GM06990 (cell line): ENCODE measurements at regions not wholly inside any gene's neighbourhood (a gene's known extent, or its start where the extent isn't known, plus 50 kb on each side); places are given as distances from the start of the nearest gene placed in this dataset.

ENCODE experiments used
- DNase-seq: peaks from one replicate; pipeline ENCODE4 v3.0.0-alpha.2; 2011; ENCODE audit not compliant: insufficient read length; ENCODE audit errors: extremely low read depth
- H3K27me3 ChIP-seq: replicated peaks from 2 replicates; pipeline ENCODE4 v1.6.0; 2011; ENCODE audit warnings: low read length; ENCODE audit not compliant: control insufficient read depth, insufficient read depth
- H3K36me3 ChIP-seq: 2 replicates; pipeline ENCODE4 v1.5.1; 2011; ENCODE audit warnings: low read length; ENCODE audit not compliant: control insufficient read depth, insufficient read depth
- H3K4me3 ChIP-seq: replicated peaks from 2 replicates; pipeline ENCODE4 v1.5.1; 2011; ENCODE audit warnings: low read depth, mild to moderate bottlenecking, control low read depth, low read length
- TF ChIP-seq, protein P1 (sequence below): IDR thresholded peaks from 2 replicates; pipeline ENCODE4 v1.5.1; 2011; ENCODE audit warnings: low read length, control low read depth, mild to moderate bottlenecking, inconsistent platforms; ENCODE audit not compliant: insufficient read depth, poor library complexity, severe bottlenecking

GRCh38 chr3:118734664-118735063, 300.0 kb downstream of the IGSF11 start:
- Histone ChIP-seq H3K27me3 (no peaks in the 10 kb centered on the region), H3K4me3 (no peak overlapping the region), H3K36me3 (no peaks in the 10 kb centered on the region; the same call in none of the 2 replicates)
- no peak for DNase-seq
- TF ChIP-seq, protein P1, sequence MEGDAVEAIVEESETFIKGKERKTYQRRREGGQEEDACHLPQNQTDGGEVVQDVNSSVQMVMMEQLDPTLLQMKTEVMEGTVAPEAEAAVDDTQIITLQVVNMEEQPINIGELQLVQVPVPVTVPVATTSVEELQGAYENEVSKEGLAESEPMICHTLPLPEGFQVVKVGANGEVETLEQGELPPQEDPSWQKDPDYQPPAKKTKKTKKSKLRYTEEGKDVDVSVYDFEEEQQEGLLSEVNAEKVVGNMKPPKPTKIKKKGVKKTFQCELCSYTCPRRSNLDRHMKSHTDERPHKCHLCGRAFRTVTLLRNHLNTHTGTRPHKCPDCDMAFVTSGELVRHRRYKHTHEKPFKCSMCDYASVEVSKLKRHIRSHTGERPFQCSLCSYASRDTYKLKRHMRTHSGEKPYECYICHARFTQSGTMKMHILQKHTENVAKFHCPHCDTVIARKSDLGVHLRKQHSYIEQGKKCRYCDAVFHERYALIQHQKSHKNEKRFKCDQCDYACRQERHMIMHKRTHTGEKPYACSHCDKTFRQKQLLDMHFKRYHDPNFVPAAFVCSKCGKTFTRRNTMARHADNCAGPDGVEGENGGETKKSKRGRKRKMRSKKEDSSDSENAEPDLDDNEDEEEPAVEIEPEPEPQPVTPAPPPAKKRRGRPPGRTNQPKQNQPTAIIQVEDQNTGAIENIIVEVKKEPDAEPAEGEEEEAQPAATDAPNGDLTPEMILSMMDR = no peak

- H3K27me3 ChIP-seq = no peaks in the 10 kb centered on the region
- no peak for DNase-seq
- TF ChIP-seq, protein P1 = no peak
- H3K36me3 ChIP-seq = no peaks in the 10 kb centered on the region; the same call in none of the 2 replicates
- H3K4me3 ChIP-seq = no peak overlapping the region
These were observed 298.5 kb downstream of the IGSF11 start for GRCh38 chr3:118736107-118736506.

DNA sequence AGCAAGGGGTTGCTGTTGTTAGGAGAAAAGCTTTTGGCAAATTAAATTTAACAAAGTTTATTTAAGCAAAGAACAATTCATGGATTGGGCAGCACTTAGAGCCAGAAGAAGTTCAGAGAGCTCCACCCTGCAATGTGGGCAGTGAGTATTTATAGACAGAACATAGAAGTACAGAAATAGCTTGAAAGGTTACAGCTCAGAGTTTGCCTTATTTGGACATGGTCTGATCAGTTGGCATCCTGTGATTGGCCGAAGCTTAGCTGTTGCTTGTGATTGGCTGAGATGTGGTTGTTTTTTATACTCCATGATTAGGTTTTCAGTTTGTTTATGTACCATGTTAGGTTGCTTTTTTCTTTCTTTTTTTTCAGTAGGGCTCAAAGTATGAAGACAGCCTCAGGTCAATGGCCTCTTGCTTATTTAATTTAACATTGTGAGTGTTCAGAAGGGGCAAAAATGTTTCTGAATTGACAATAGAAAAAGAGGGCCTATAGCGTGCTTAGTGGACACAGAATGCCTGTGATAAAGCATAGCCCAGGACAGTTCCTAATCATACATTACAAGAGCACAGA, 293.8 kb downstream of the IGSF11 start:
- Histone ChIP-seq H3K36me3 (peaks cover 4% of the 10 kb centered on the region; the same call in 1 of the 2 replicates), H3K4me3 (no peak overlapping the region), H3K27me3 (no peaks in the 10 kb centered on the region)
- no peak for DNase-seq
- TF ChIP-seq, protein P1 = no peak

GRCh38 chr3:118742760-118743159, 291.9 kb downstream of the IGSF11 start:
- Histone ChIP-seq H3K4me3 (no peak overlapping the region), H3K27me3 (no peaks in the 10 kb centered on the region), H3K36me3 (peaks cover 4% of the 10 kb centered on the region; the same call in 1 of the 2 replicates)
- no peak for DNase-seq
- TF ChIP-seq, protein P1 = no peak

DNA sequence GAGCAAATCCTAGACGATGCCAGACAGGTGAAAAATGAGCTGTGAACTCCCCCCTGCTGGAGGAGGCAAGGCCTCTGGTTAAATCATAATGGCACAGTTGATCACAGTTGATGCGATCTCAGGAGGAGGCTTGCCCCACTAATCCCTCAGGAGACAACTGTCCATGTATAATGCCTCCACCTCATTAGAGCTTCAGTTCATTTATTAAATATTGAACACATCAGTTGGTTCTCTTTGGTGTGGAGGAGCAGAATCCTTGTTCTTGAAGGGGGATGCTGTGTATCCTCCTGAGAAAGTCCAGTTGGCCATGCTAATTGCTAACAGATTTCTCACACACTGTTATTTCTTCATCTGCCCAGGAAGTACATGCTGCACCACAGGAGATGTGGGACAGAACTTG, 290.5 kb downstream of the IGSF11 start:
- Histone ChIP-seq H3K36me3 (peaks cover 4% of the 10 kb centered on the region; the same call in 1 of the 2 replicates), H3K27me3 (no peaks in the 10 kb centered on the region), H3K4me3 (no peak overlapping the region)
- TF ChIP-seq, protein P1 = no peak
- DNase-seq = no peak
